T-helper 2 cell treated with Interferon-gamma antibody and Interleukin-4, amounts not matched to agents 5 μg/mL and 100 μg/mL, for 36 hours (primary cell): ENCODE measurements at regions not wholly inside any gene's neighbourhood (a gene's known extent, or its start where the extent isn't known, plus 50 kb on each side); places are given as distances from the start of the nearest gene placed in this dataset.
"Not testable (repeated sequence)": the region's sequence is repeated elsewhere in the genome, so short reads cannot be mapped to it uniquely, and the experiment has no call there.

Source experiments
- DNase-seq: peaks from one replicate; pipeline ENCODE4 v3.0.0; 2021; ENCODE audit warnings: low spot score
- H3K27ac Mint-ChIP-seq: one replicate; pipeline ENCODE4 v1.8.0; 2021; ENCODE audit warnings: mild to moderate bottlenecking, mixed read lengths
- H3K27me3 Mint-ChIP-seq: one replicate; pipeline ENCODE4 v1.8.0; 2021; ENCODE audit warnings: low read depth, mixed read lengths
- H3K36me3 Mint-ChIP-seq: one replicate; pipeline ENCODE4 v1.8.0; 2021; ENCODE audit warnings: low read depth, mixed read lengths
- H3K4me1 Mint-ChIP-seq: one replicate; pipeline ENCODE4 v1.8.0; 2021; ENCODE audit warnings: low read depth, mixed read lengths
- H3K4me3 Mint-ChIP-seq: one replicate; pipeline ENCODE4 v1.8.0; 2022; ENCODE audit warnings: mild to moderate bottlenecking, moderate library complexity, mixed read lengths
- H3K9me3 Mint-ChIP-seq: one replicate; pipeline ENCODE4 v1.8.0; 2021; ENCODE audit warnings: mixed read lengths

DNA sequence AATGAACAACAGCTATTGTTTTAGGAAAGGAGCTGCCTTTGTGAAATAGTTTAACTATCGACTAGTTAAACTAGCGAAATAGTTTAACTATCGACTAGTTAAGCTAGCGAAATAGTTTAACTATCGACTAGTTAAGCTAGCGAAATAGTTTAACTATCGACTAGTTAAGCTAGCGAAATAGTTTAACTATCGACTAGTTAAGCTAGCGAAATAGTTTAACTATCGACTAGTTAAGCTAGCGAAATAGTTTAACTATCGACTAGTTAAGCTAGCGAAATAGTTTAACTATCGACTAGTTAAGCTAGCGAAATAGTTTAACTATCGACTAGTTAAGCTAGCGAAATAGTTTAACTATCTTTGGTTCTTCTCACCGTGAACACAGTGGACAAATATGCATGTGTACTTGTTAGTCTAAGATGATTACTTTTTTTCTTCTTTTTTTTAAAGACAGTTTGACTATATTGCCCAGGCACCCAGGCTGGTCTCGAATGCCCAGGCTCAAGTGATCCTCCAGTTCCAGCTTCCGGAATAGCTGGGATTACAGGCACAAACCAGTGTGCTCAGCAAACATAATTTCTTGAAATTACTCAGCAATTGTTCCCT, 76.9 kb downstream of the PTTG1 start:
- not testable (repeated sequence) for DNase-seq, H3K27ac Mint-ChIP-seq, H3K27me3 Mint-ChIP-seq, H3K9me3 Mint-ChIP-seq, H3K36me3 Mint-ChIP-seq, H3K4me3 Mint-ChIP-seq
- H3K4me1 Mint-ChIP-seq: peaks cover 25% of the 10 kb centered on the region

GRCh38 chr5:160500786-160501779, 79.4 kb downstream of the PTTG1 start:
- no peak overlapping the region for H3K4me3 Mint-ChIP-seq
- no peaks in the 10 kb centered on the region for H3K9me3 Mint-ChIP-seq
- no peak for DNase-seq
- H3K4me1 Mint-ChIP-seq: peaks cover 24% of the 10 kb centered on the region
- no peaks in the 10 kb centered on the region for H3K27me3 Mint-ChIP-seq
- H3K27ac Mint-ChIP-seq: no peak overlapping the region
- H3K36me3 Mint-ChIP-seq: no peaks in the 10 kb centered on the region

- no peak for DNase-seq
- no peaks in the 10 kb centered on the region for H3K9me3 Mint-ChIP-seq
- no peaks in the 10 kb centered on the region for H3K36me3 Mint-ChIP-seq
- peak overlapping the region; percentile 91 for H3K27ac Mint-ChIP-seq
- no peaks in the 10 kb centered on the region for H3K27me3 Mint-ChIP-seq
- H3K4me3 Mint-ChIP-seq: no peak overlapping the region
- H3K4me1 Mint-ChIP-seq: peaks cover 48% of the 10 kb centered on the region
Observed at GRCh38 chr5:160504906-160505305, 83.3 kb downstream of the PTTG1 start.

- Mint-ChIP-seq H3K9me3 (no peaks in the 10 kb centered on the region), H3K36me3 (no peaks in the 10 kb centered on the region), H3K4me1 (peaks cover 45% of the 10 kb centered on the region), H3K4me3 (peak overlapping the region; percentile 66), H3K27me3 (no peaks in the 10 kb centered on the region), H3K27ac (peak overlapping the region; percentile 91)
- DNase-seq: peak; percentile 72
Observed at GRCh38 chr5:160506006-160507004, 84.7 kb downstream of the PTTG1 start.

- Mint-ChIP-seq H3K9me3 (no peaks in the 10 kb centered on the region), H3K27ac (peak overlapping the region; percentile 91), H3K4me1 (peaks cover 46% of the 10 kb centered on the region), H3K27me3 (no peaks in the 10 kb centered on the region), H3K36me3 (no peaks in the 10 kb centered on the region), H3K4me3 (peak overlapping the region; percentile 66)
- DNase-seq: peak; percentile 64
Observed at GRCh38 chr5:160507221-160507721, 85.6 kb downstream of the PTTG1 start.

DNA sequence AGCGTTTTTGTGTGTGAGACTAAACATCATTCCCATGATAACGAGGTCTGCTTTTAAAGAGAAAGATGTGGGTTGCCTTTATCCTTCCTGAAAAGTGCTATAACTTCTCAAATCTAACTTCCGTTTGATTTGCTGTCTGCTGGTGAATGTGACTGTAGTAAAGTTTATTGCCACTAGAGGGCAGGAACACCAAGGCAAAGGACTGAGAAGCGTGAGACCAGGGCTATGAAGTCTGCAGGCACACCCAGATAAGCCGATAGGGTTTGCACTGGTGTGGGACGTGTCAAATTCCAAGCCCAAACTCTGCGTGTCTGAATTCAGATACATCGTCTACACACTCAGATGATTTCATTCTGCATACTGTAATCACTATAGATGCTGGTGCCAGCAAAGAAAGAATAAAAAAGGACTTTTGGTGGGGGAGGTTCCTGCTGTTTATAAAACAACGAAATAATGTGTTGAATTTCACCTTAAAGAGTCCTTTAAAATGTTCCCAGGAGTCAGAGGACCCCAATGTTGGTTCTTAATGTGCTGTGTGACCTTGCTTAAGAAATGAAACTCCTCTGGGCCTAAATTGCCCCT, 87.2 kb downstream of the PTTG1 start:
- DNase-seq: peak; percentile 71
- no peaks in the 10 kb centered on the region for H3K9me3 Mint-ChIP-seq
- H3K27ac Mint-ChIP-seq: peak overlapping the region; percentile 76
- no peaks in the 10 kb centered on the region for H3K36me3 Mint-ChIP-seq
- no peaks in the 10 kb centered on the region for H3K27me3 Mint-ChIP-seq
- H3K4me1 Mint-ChIP-seq: peaks cover 53% of the 10 kb centered on the region
- H3K4me3 Mint-ChIP-seq: peak overlapping the region; percentile 46

GRCh38 chr5:160511280-160511929, 89.8 kb downstream of the PTTG1 start:
- Mint-ChIP-seq H3K27ac (no peak overlapping the region), H3K4me3 (no peak overlapping the region), H3K27me3 (no peaks in the 10 kb centered on the region), H3K9me3 (no peaks in the 10 kb centered on the region), H3K36me3 (no peaks in the 10 kb centered on the region), H3K4me1 (peaks cover 38% of the 10 kb centered on the region)
- no peak for DNase-seq
